Stimulated activated CD4-positive, alpha-beta T cell treated with anti-CD3 and anti-CD28 coated beads, Interleukin-12 subunit alpha, Interleukin-12 subunit beta, amount 100 ng/mL, for 48 hours (primary cell): ENCODE measurements at regions not wholly inside any gene's neighbourhood (a gene's known extent, or its start where the extent isn't known, plus 50 kb on each side); places are given as distances from the start of the nearest gene placed in this dataset.
"Not testable (repeated sequence)": the region's sequence is repeated elsewhere in the genome, so short reads cannot be mapped to it uniquely, and the experiment has no call there.

Experiments
- DNase-seq, 3 donors: peaks; one replicate each; pipeline ENCODE4 v3.0.0-alpha.2; 2020; ENCODE audit warnings: low read depth in 2 of 3, low spot score in 1 of 3

- no peak for DNase-seq
These were observed 126.4 kb downstream of the KBTBD2 start for GRCh38 chr7:32765185-32765584.

GRCh38 chr7:32762925-32763293, 128.7 kb downstream of the KBTBD2 start:
- DNase-seq, result no peak

- not testable (repeated sequence) for DNase-seq
These were observed 129.2 kb downstream of the KBTBD2 start for GRCh38 chr7:32762206-32762924.

GRCh38 chr7:32761451-32762205, 129.9 kb downstream of the KBTBD2 start:
- DNase-seq, result no peak

- not testable (repeated sequence) for DNase-seq
These were observed 130.8 kb downstream of the KBTBD2 start for GRCh38 chr7:32760755-32761154.

- DNase-seq, result not testable (repeated sequence)
These were observed 131.7 kb downstream of the KBTBD2 start for GRCh38 chr7:32759859-32760258.

GRCh38 chr7:32753872-32754271, 137.7 kb downstream of the KBTBD2 start:
- not testable (repeated sequence) for DNase-seq

GRCh38 chr7:32748337-32748736, 143.2 kb downstream of the KBTBD2 start:
- not testable (repeated sequence) for DNase-seq

GRCh38 chr7:32747443-32748148, 144.0 kb downstream of the KBTBD2 start:
- not testable (repeated sequence) for DNase-seq

- not testable (repeated sequence) for DNase-seq
These were observed 149.6 kb downstream of the KBTBD2 start for GRCh38 chr7:32741853-32742476.

- DNase-seq, result not testable (repeated sequence)
These were observed 151.8 kb downstream of the KBTBD2 start for GRCh38 chr7:32739749-32740148.

- not testable (repeated sequence) for DNase-seq
These were observed 153.2 kb downstream of the KBTBD2 start for GRCh38 chr7:32738390-32738789.

GRCh38 chr7:32732767-32733166, 158.8 kb downstream of the KBTBD2 start:
- not testable (repeated sequence) for DNase-seq

- DNase-seq, result not testable (repeated sequence)
These were observed 162.3 kb downstream of the KBTBD2 start for GRCh38 chr7:32729335-32729675.

- DNase-seq, result peak; percentile 8 to 23 (median 10)
These were observed 162.9 kb downstream of the KBTBD2 start for GRCh38 chr7:32728412-32729334.

GRCh38 chr7:32727483-32728411, 163.8 kb downstream of the KBTBD2 start:
- DNase-seq, result peak; percentile 5 to 18 (median 8)

GRCh38 chr7:32722837-32723236, 168.7 kb downstream of the KBTBD2 start:
- DNase-seq, result not testable (repeated sequence)

GRCh38 chr7:32694182-32694581, 197.4 kb downstream of the KBTBD2 start:
- no peak for DNase-seq
